Tibial nerve (tissue), 4 donors: ENCODE measurements at regions not wholly inside any gene's neighbourhood (a gene's known extent, or its start where the extent isn't known, plus 50 kb on each side); places are given as distances from the start of the nearest gene placed in this dataset.

Experiments
- CTCF ChIP-seq, 5 experiments: fragments of 200-600 bp in 3 of 5; fragments of 450-650 bp in 2 of 5; sonication (generic) in 3 of 5; IDR thresholded peaks; one replicate each; pipeline ENCODE4 v1.5.1; 2016 to 2019; ENCODE audit warnings: antibody characterized with exemption in 5 of 5, mild to moderate bottlenecking in 3 of 5, moderate library complexity in 2 of 5
- EP300 ChIP-seq, 2 donors: sonication (generic); formaldehyde crosslinking; IDR thresholded peaks; one replicate each; pipeline ENCODE4 v1.6.1; 2017; ENCODE audit warnings: antibody characterized with exemption in 2 of 2, mild to moderate bottlenecking in 1 of 2
- POLR2A ChIP-seq, 2 donors: fragments of 450-650 bp; IDR thresholded peaks; one replicate each; pipeline ENCODE4 v1.6.1; 2017; ENCODE audit warnings: antibody characterized with exemption in 2 of 2, mild to moderate bottlenecking in 2 of 2, moderate library complexity in 2 of 2

GRCh38 chr20:48042628-48043027, 257.3 kb upstream of the SULF2 start:
- TF ChIP-seq CTCF (IDR thresholded peaks at IDR 0.05) (no peak), EP300 (IDR thresholded peaks at IDR 0.05) (no peak), POLR2A (IDR thresholded peaks at IDR 0.05) (no peak)
